Colonic mucosa (tissue), 4 donors: ENCODE measurements at regions not wholly inside any gene's neighbourhood (a gene's known extent, or its start where the extent isn't known, plus 50 kb on each side); places are given as distances from the start of the nearest gene placed in this dataset.

Experiments used
- DNase-seq: peaks from one replicate; pipeline ENCODE4 v3.0.0-alpha.2; 2020
- H3K27ac ChIP-seq: fragments of 200-600 bp; one replicate; pipeline ENCODE4 v1.8.0; 2021
- H3K27me3 ChIP-seq: fragments of 200-600 bp; one replicate; pipeline ENCODE4 v1.8.0; 2021
- H3K36me3 ChIP-seq: fragments of 200-600 bp; one replicate; pipeline ENCODE4 v1.8.0; 2021
- H3K4me1 ChIP-seq: fragments of 200-600 bp; one replicate; pipeline ENCODE4 v1.8.0; 2021; ENCODE audit warnings: mild to moderate bottlenecking
- H3K4me3 ChIP-seq: fragments of 200-600 bp; one replicate; pipeline ENCODE4 v1.8.0; 2021
- H3K9ac ChIP-seq, 2 donors: one replicate each; pipeline ENCODE4 v1.7.0; 2013; ENCODE audit warnings: control low read depth in 2 of 2, low read depth in 2 of 2, low read length in 2 of 2
- H3K9me3 ChIP-seq: fragments of 200-600 bp; one replicate; pipeline ENCODE4 v1.8.0; 2021
- CTCF ChIP-seq: fragments of 200-600 bp; IDR thresholded peaks from one replicate; pipeline ENCODE4 v1.8.0; 2022; ENCODE audit warnings: antibody characterized with exemption, mild to moderate bottlenecking
- intact Hi-C: fragments of 100-400 bp; cut with DNase I; formaldehyde crosslinking; loops from one replicate; pipeline ENCODE4 v1.14.1; 2022
- donor health status: healthy.
- donor health status: DM: no; HTN: no; CAD: no.
- donor health status: DM: no; HTN: no; CAD: no.

DNA sequence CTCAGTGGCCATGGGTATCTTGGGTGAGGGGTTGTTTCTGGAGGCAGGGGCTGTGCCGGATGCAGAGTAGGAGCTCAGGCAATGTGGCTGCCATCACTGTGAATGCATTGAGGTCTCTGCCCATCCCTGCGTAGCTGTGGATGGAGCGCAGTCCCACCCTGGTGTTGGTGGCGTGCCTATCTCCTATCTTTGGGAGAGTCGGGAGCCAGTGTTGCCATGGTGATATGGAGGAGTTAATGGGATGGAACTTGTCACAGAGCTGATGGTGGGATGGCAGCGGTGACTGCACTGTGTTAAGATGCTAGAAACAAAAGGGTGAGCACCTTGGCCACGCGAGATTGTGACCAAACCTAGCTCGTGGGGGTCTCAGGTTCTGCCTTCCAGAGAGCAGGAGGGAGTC lies 197.3 kb downstream of the MELK start:
- no peaks in the 10 kb centered on the region for H3K27me3 ChIP-seq

DNA sequence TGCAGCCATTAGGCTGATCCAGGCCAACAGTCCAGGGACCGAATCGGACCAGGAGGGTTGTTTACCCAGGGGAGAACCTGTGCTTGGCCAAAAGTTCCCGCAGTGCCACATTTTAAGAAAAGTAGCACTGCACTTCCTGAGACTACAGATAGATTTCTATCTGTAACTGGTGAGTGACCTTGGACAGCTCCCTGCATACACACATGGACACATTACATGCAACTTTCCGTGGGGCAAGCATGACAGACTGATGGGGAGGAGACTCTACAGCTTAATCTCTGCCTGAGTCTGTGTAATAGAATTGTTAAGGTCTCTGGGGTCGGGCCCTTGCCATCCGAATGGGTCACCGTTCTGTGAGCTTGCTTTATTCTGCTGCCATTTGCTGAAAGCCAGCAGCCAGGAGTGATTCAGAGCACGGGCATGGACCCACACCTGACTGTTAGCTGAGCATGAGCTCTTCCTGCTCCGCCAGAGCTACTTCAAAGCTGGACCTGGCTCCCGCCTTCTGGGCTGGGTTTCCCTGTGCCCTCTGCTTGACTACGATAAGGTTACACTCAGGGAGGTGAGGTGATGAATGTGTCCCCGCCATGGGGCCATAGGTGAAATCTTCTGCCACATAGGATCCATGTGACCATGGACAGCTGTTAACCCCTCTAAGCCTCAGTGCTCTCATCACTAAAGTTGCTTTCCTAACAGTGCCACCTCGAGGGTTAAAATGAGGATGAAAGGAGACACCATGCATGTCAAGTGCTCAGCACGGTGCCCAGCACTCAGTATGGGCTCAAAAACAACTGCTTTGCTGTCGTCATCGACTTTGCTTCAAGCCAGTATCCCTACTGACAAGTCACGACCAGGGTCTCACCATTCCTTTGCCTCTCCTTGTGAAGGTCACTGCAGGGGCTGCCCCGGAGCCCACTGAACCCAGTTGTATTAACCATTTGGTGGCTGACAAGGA lies 200.0 kb downstream of the MELK start:
- intact Hi-C loops = no loop called here
- TF ChIP-seq CTCF = no peak
- no peaks in the 10 kb centered on the region for H3K4me1 ChIP-seq
- DNase-seq = no peak
- no peaks in the 10 kb centered on the region for H3K36me3 ChIP-seq
- H3K4me3 ChIP-seq = no peak overlapping the region
- H3K27ac ChIP-seq = no peak overlapping the region
- H3K9ac ChIP-seq = no peak overlapping the region
- no peaks in the 10 kb centered on the region for H3K27me3 ChIP-seq
- H3K9me3 ChIP-seq = no peaks in the 10 kb centered on the region

More for the DNA sequence above, 197.3 kb downstream of the MELK start:
- no peak for TF ChIP-seq CTCF
- H3K9me3 ChIP-seq = no peaks in the 10 kb centered on the region
- H3K4me1 ChIP-seq = no peaks in the 10 kb centered on the region
- H3K4me3 ChIP-seq = no peak overlapping the region
- no peaks in the 10 kb centered on the region for H3K36me3 ChIP-seq
- DNase-seq = no peak
- H3K27ac ChIP-seq = no peak overlapping the region
- H3K9ac ChIP-seq = no peak overlapping the region
- intact Hi-C loops = no loop called here

DNA sequence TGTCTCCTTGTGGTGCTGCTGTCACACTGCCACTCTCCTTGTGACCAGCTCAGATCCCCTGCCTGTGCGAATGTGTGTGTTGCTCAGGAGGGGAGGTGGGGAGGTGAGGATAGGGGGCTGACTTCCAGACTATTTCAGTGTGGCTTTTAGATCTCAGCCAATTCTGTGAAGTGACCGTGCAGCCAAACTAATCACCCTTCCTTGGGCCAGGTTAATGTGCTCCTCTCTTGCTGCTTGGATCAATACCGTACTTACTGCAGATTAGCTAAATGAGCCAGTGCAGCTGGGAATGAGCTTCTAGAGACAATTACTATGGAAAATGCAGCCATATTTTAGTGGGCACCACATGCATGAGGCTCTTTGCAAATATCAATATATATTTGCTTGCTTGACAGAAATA lies 206.0 kb downstream of the MELK start:
- H3K9ac ChIP-seq = no peak overlapping the region
- H3K27ac ChIP-seq = no peak overlapping the region
- H3K4me3 ChIP-seq = no peak overlapping the region
- no peaks in the 10 kb centered on the region for H3K27me3 ChIP-seq
- no peaks in the 10 kb centered on the region for H3K36me3 ChIP-seq
- intact Hi-C loops = no loop called here
- TF ChIP-seq CTCF = no peak
- no peak for DNase-seq
- no peaks in the 10 kb centered on the region for H3K4me1 ChIP-seq
- H3K9me3 ChIP-seq = no peaks in the 10 kb centered on the region

- no peak for DNase-seq
- intact Hi-C loops = no loop called here
- Histone ChIP-seq H3K36me3 (no peaks in the 10 kb centered on the region), H3K27ac (no peak overlapping the region), H3K9ac (no peak overlapping the region), H3K4me1 (no peaks in the 10 kb centered on the region), H3K9me3 (no peaks in the 10 kb centered on the region), H3K27me3 (no peaks in the 10 kb centered on the region), H3K4me3 (no peak overlapping the region)
- TF ChIP-seq CTCF = no peak
Observed at GRCh38 chr9:36779582-36779981, 206.9 kb downstream of the MELK start.

DNA sequence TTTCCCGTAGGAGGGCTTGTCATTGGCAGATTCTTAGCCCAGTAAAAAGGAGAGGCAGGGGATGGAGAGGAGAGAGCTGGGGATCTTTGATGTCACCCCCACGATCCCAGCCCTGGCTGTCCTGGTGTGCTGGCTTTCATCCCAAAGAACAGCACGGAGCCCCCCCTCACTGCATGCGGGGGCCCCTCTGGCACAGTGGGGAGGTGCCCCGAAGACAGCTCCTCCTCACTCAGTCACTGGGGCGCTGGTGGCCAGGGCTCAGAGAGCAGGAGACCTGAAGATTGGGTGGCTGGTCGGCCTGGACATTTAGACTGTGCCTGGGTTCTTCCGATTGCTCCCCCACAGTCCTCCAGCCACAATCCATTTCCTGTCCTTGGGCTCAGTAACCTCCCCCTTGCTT lies 207.5 kb downstream of the MELK start:
- no peaks in the 10 kb centered on the region for H3K27me3 ChIP-seq
- no peaks in the 10 kb centered on the region for H3K36me3 ChIP-seq
- no peak for DNase-seq
- no peak overlapping the region for H3K27ac ChIP-seq
- H3K4me3 ChIP-seq = no peak overlapping the region
- no peaks in the 10 kb centered on the region for H3K9me3 ChIP-seq
- intact Hi-C loops = no loop called here
- no peak overlapping the region for H3K9ac ChIP-seq
- TF ChIP-seq CTCF = no peak
- no peaks in the 10 kb centered on the region for H3K4me1 ChIP-seq
